ENCODE measurements at regions not wholly inside any gene's neighbourhood (a gene's known extent, or its start where the extent isn't known, plus 50 kb on each side); places are given as distances from the start of the nearest gene placed in this dataset.

DNA sequence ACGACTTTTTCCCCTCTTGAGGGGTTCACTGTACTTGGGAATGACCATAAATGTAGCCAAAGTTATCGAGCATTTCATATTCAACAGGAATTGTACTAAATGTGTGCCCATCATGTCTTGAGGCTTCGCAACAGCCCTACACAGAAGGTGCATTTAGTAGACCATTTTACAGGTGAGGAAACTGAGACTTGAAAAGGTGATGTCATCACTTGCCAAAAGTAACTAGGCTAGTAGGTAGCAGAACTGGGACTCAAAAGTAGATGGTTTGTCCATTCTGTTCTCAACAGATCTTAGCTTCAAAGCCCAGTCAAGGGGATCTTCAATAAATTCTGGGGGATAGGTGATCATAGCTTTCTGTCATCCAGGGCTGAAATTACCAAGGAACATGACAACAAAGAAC is 782.2 kb downstream of the MED13L start:
- DNase-seq (ENCODE audit: low read depth in 2 of 2), result no peak
- TF ChIP-seq, protein P1, sequence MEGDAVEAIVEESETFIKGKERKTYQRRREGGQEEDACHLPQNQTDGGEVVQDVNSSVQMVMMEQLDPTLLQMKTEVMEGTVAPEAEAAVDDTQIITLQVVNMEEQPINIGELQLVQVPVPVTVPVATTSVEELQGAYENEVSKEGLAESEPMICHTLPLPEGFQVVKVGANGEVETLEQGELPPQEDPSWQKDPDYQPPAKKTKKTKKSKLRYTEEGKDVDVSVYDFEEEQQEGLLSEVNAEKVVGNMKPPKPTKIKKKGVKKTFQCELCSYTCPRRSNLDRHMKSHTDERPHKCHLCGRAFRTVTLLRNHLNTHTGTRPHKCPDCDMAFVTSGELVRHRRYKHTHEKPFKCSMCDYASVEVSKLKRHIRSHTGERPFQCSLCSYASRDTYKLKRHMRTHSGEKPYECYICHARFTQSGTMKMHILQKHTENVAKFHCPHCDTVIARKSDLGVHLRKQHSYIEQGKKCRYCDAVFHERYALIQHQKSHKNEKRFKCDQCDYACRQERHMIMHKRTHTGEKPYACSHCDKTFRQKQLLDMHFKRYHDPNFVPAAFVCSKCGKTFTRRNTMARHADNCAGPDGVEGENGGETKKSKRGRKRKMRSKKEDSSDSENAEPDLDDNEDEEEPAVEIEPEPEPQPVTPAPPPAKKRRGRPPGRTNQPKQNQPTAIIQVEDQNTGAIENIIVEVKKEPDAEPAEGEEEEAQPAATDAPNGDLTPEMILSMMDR (IDR thresholded peaks at IDR 0.05; ENCODE audit: low read depth, low read length), result no peak
- H3K4me3 ChIP-seq (replicated peaks in 1 of 2; ENCODE audit: low read depth in 2 of 2, low read length in 2 of 2), result no peak overlapping the region

DNA sequence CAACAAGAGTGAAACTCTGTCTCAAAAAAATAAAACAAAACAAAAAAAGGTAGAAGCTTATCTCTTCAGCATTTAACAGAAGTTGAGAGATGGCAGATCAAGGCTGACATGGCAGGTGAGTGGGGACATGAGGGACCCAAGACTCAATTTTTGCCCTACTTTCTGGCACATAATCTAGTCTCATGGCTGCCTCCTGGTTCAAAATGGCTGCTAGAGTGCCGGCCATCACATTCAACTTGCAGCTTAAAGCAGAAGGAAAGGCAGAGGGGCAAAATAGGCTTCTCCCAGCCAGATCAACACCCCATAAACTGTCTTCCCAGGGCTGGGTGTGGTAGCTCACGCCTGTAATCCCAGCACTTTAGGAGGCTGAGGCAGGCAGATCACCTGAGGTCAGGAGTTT is 784.9 kb downstream of the MED13L start:
- DNase-seq (ENCODE audit: low read depth in 2 of 2), result no peak
- TF ChIP-seq, protein P1 (IDR thresholded peaks at IDR 0.05; ENCODE audit: low read depth, low read length), result no peak
- H3K4me3 ChIP-seq (replicated peaks in 1 of 2; ENCODE audit: low read depth in 2 of 2, low read length in 2 of 2), result no peak overlapping the region

DNA sequence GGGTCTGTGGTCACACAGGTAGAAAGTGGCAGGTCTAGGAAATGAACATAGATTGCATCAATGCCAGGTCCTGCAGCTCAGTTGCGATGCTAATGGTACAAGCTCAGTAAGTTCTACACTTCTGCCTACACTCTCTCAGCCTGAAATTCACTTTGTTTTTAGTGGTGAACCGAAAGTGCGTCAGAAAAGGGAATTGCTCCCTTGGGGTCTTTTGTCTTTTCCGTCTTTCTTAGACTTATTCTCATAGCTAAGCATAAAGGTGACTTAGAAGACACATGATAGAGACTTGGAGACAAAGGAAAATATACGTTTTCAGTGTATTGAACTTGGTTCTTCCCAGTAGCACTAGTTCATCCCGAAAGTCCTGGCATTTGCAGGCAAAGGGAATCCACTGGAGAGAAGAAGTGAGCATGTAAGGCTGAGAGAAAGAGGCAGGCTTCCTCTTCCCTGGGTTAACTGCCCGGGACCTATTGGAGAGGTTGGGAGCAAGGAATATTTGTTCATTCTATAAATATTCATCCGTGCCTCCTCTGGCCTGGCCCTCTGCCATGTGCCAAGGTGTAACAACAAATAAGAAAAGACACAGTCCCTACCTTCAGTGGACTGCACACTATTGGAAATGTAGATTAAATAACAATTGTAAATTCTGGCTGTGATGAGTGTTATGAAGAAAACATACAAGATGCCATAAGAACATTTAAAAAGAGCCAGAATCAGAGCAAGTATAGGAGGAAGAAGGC is 785.8 kb downstream of the MED13L start:
- DNase-seq (ENCODE audit: low read depth in 2 of 2), result no peak
- TF ChIP-seq, protein P1 (IDR thresholded peaks at IDR 0.05; ENCODE audit: low read depth, low read length), result no peak
- H3K4me3 ChIP-seq (replicated peaks in 1 of 2; ENCODE audit: low read depth in 2 of 2, low read length in 2 of 2), result no peak overlapping the region

DNA sequence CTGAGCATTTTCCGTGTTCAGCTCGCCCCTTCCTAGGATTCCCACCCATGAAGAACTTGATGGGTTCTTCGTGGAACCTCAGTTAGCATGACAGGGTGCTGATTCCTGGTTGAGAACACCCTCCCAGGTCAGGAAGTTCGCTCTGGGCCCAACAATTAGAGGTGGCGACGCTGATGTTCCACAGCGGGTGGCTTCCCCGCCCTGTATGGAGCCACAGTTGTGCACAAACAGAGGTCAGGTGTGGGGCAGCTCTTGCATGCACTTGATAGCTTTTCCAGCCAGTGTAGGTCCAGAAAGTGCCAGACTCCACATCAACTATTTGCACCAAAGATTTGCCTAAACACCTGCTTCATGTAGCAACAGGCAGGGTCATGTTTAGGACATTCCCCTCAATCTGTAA is 788.2 kb downstream of the MED13L start:
- no peak for DNase-seq (ENCODE audit: low read depth in 2 of 2)
- TF ChIP-seq, protein P1 (IDR thresholded peaks at IDR 0.05; ENCODE audit: low read depth, low read length), result no peak
- H3K4me3 ChIP-seq (replicated peaks in 1 of 2; ENCODE audit: low read depth in 2 of 2, low read length in 2 of 2), result no peak overlapping the region

DNA sequence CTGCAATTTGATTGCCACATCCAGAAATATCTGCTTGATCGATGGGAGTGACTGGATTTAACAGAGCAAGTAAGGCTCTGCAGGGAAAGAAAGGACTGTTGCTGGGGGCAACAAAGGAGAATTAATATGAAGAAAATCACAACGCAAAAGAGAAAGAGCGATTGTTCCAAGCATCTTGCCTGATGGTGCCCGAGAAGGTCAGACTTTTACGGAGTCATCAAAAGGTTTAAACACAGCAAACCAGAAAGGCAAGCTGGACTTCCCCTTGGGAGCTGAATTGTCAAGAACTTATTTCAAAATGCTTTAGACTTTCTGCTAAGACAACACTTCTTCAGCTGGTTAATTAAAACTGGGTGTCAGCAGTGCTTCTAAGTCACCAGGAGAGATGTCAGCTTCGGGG is 791.5 kb downstream of the MED13L start:
- DNase-seq (ENCODE audit: low read depth in 2 of 2), result no peak
- no peak overlapping the region for H3K4me3 ChIP-seq (replicated peaks in 1 of 2; ENCODE audit: low read depth in 2 of 2, low read length in 2 of 2)
- TF ChIP-seq, protein P1 (IDR thresholded peaks at IDR 0.05; ENCODE audit: low read depth, low read length), result no peak

DNA sequence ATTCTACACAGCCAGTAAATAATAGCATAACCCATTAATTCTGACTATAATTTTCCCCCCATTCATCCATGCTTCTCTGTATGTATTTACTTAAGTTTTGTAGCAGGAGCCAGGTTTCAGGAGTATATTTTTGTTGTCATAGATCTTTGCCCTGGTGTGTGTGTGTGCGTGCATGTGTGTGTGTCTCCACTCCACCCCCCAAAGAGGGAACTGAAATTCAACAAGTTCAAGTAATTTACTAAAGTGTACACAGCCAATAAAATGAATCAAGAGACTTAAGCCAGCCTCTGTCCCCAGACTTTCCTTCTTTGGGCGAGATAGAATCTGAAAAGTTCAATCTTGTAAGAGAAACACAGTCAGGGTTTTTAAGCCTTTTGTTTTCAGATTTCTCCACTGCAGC is 792.0 kb downstream of the MED13L start:
- H3K4me3 ChIP-seq (replicated peaks in 1 of 2; ENCODE audit: low read depth in 2 of 2, low read length in 2 of 2), result no peak overlapping the region
- DNase-seq (ENCODE audit: low read depth in 2 of 2), result no peak
- TF ChIP-seq, protein P1 (IDR thresholded peaks at IDR 0.05; ENCODE audit: low read depth, low read length), result no peak

DNA sequence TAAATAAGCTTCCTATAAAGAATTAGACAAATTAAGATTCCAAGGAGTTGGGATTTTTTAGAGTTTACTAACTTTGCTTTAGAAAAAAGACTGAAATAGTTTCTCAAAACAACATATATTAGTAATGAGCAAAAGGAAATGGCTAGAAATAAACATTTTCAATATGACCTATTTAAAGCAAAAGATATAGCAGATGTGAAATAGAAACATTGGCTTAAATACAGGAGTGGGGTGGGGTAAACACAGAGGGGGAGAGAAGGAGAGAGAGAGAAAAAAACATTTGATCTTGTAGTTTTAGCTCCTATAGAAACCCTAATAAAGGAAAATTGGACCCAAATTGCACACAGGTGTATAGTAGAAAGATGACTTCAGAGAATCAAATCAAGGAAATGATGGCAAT is 794.5 kb downstream of the MED13L start:
- no peak overlapping the region for H3K4me3 ChIP-seq (replicated peaks in 1 of 2; ENCODE audit: low read depth in 2 of 2, low read length in 2 of 2)
- no peak for DNase-seq (ENCODE audit: low read depth in 2 of 2)
- TF ChIP-seq, protein P1 (IDR thresholded peaks at IDR 0.05; ENCODE audit: low read depth, low read length), result no peak
